Chondrocyte (in vitro differentiated cells): ENCODE measurements at regions not wholly inside any gene's neighbourhood (a gene's known extent, or its start where the extent isn't known, plus 50 kb on each side); places are given as distances from the start of the nearest gene placed in this dataset.

ENCODE experiments used
- DNase-seq: peaks from one replicate; pipeline ENCODE4 v3.0.0; 2021; ENCODE audit warnings: mixed read lengths, low spot score
- H3K27ac Mint-ChIP-seq: one replicate; pipeline ENCODE4 v1.8.0; 2021; ENCODE audit warnings: mild to moderate bottlenecking, moderate library complexity, mixed read lengths; ENCODE audit not compliant: unreplicated experiment
- H3K27me3 Mint-ChIP-seq: 2 replicates; pipeline ENCODE4 v1.8.0; 2021; ENCODE audit warnings: low read depth, mixed read lengths
- H3K36me3 Mint-ChIP-seq: 2 replicates; pipeline ENCODE4 v1.8.0; 2021; ENCODE audit warnings: low read depth, mixed read lengths
- H3K4me1 Mint-ChIP-seq: 2 replicates; pipeline ENCODE4 v1.8.0; 2021; ENCODE audit warnings: low read depth, mild to moderate bottlenecking, mixed read lengths
- H3K4me3 Mint-ChIP-seq: one replicate; pipeline ENCODE4 v1.8.0; 2021; ENCODE audit warnings: mild to moderate bottlenecking, moderate library complexity, mixed read lengths; ENCODE audit not compliant: unreplicated experiment
- H3K9me3 Mint-ChIP-seq: 2 replicates; pipeline ENCODE4 v1.8.0; 2021; ENCODE audit warnings: low read depth, mixed read lengths
- TF ChIP-seq, protein P1 (sequence below): fragments of 200-600 bp; sonication (generic); IDR thresholded peaks from 2 replicates; pipeline ENCODE4 v1.5.0; 2021; ENCODE audit warnings: antibody characterized with exemption, mild to moderate bottlenecking, moderate library complexity

- Mint-ChIP-seq H3K4me1 (no peaks in the 10 kb centered on the region), H3K9me3 (no peaks in the 10 kb centered on the region), H3K4me3 (no peak overlapping the region), H3K27me3 (peaks cover 38% of the 10 kb centered on the region), H3K36me3 (no peaks in the 10 kb centered on the region), H3K27ac (no peak overlapping the region)
- TF ChIP-seq, protein P1, sequence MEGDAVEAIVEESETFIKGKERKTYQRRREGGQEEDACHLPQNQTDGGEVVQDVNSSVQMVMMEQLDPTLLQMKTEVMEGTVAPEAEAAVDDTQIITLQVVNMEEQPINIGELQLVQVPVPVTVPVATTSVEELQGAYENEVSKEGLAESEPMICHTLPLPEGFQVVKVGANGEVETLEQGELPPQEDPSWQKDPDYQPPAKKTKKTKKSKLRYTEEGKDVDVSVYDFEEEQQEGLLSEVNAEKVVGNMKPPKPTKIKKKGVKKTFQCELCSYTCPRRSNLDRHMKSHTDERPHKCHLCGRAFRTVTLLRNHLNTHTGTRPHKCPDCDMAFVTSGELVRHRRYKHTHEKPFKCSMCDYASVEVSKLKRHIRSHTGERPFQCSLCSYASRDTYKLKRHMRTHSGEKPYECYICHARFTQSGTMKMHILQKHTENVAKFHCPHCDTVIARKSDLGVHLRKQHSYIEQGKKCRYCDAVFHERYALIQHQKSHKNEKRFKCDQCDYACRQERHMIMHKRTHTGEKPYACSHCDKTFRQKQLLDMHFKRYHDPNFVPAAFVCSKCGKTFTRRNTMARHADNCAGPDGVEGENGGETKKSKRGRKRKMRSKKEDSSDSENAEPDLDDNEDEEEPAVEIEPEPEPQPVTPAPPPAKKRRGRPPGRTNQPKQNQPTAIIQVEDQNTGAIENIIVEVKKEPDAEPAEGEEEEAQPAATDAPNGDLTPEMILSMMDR: no peak
- DNase-seq: no peak
These were observed 411.3 kb upstream of the PSMD7 start for GRCh38 chr16:73885319-73885718.

GRCh38 chr16:73883841-73884240 is 412.8 kb upstream of the PSMD7 start:
- H3K4me1 Mint-ChIP-seq: no peaks in the 10 kb centered on the region

DNA sequence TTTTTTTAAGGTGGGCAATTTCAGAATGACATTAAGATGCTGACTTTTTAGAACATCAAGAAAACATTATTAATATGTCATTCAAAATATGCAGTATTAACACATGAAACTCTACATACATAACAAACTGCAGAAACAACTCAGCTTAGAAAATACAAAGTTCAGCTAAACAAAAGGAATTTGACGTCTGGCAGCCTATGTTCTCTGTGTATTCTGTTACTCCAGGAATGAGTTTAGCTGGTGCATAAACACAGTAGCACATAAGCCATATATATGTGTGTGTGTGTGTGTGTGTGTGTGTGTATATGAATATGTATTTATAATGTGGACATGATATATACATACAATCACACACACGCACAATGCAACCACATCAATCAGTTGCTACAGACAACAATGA is 413.5 kb upstream of the PSMD7 start:
- H3K9me3 Mint-ChIP-seq: no peaks in the 10 kb centered on the region
- H3K27me3 Mint-ChIP-seq: peaks cover 34% of the 10 kb centered on the region
- TF ChIP-seq, protein P1: no peak
- no peaks in the 10 kb centered on the region for H3K4me1 Mint-ChIP-seq
- no peak overlapping the region for H3K4me3 Mint-ChIP-seq
- no peaks in the 10 kb centered on the region for H3K36me3 Mint-ChIP-seq
- no peak overlapping the region for H3K27ac Mint-ChIP-seq
- no peak for DNase-seq

More at GRCh38 chr16:73883841-73884240, 412.8 kb upstream of the PSMD7 start:
- H3K36me3 Mint-ChIP-seq: no peaks in the 10 kb centered on the region
- no peaks in the 10 kb centered on the region for H3K9me3 Mint-ChIP-seq
- no peak overlapping the region for H3K4me3 Mint-ChIP-seq
- TF ChIP-seq, protein P1: no peak
- H3K27ac Mint-ChIP-seq: no peak overlapping the region
- H3K27me3 Mint-ChIP-seq: peaks cover 38% of the 10 kb centered on the region
- no peak for DNase-seq

DNA sequence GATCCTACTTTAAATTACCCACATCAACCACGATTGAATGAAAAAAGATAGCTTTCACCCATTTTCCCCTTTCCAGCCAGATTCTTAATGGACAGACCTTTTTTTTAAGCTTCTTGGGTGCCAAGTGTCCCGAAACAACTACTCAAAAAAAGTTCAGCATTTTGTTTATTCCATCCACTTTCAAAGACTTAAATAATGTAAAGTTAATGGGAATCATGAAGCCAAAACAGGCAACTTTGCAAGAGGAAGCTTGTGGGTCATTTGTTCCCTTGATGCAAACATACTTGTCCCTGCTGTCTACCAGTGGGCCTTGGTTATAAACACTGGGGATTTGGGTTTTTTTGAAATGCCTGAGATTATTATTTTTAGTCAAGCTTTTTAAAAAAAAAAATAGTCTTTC is 414.0 kb upstream of the PSMD7 start:
- no peak for DNase-seq
- Mint-ChIP-seq H3K27ac (no peak overlapping the region), H3K36me3 (no peaks in the 10 kb centered on the region), H3K4me1 (no peaks in the 10 kb centered on the region), H3K27me3 (peaks cover 30% of the 10 kb centered on the region), H3K9me3 (no peaks in the 10 kb centered on the region), H3K4me3 (no peak overlapping the region)
- TF ChIP-seq, protein P1: no peak

GRCh38 chr16:73882033-73882432 is 414.6 kb upstream of the PSMD7 start:
- Mint-ChIP-seq H3K27ac (no peak overlapping the region), H3K36me3 (no peaks in the 10 kb centered on the region), H3K4me3 (no peak overlapping the region), H3K27me3 (peaks cover 25% of the 10 kb centered on the region), H3K4me1 (no peaks in the 10 kb centered on the region), H3K9me3 (no peaks in the 10 kb centered on the region)
- TF ChIP-seq, protein P1: no peak
- DNase-seq: no peak
